Dermis blood vessel endothelial cell (primary cell): ENCODE measurements at regions not wholly inside any gene's neighbourhood (a gene's known extent, or its start where the extent isn't known, plus 50 kb on each side); places are given as distances from the start of the nearest gene placed in this dataset.
A peak's percentile ranks its signal among the peaks of the same experiment; 100 is the strongest.

ENCODE experiments used
- DNase-seq: peaks from one replicate; pipeline ENCODE4 v3.0.0; 2010

- peak; percentile 20 for DNase-seq
Observed at GRCh38 chr11:95545116-95545875, 244.3 kb downstream of the FAM76B start.

GRCh38 chr11:95544095-95544856 is 245.3 kb downstream of the FAM76B start:
- DNase-seq: no peak

GRCh38 chr11:95542868-95543551 is 246.6 kb downstream of the FAM76B start:
- no peak for DNase-seq

- no peak for DNase-seq
Observed at GRCh38 chr11:95541715-95542114, 247.9 kb downstream of the FAM76B start.

GRCh38 chr11:95536047-95536690 is 253.4 kb downstream of the FAM76B start:
- no peak for DNase-seq

- DNase-seq: no peak
Observed at GRCh38 chr11:95534809-95535208, 254.8 kb downstream of the FAM76B start.

GRCh38 chr11:95534226-95534625 is 255.4 kb downstream of the FAM76B start:
- DNase-seq: no peak

- no peak for DNase-seq
Observed at GRCh38 chr11:95531116-95531515, 258.5 kb downstream of the FAM76B start.

GRCh38 chr11:95524314-95525036 is 265.1 kb downstream of the FAM76B start:
- DNase-seq: no peak

- DNase-seq: no peak
Observed at GRCh38 chr11:95522874-95523273, 266.7 kb downstream of the FAM76B start.

GRCh38 chr11:95521862-95522261 is 267.7 kb downstream of the FAM76B start:
- no peak for DNase-seq

GRCh38 chr11:95521133-95521542 is 268.4 kb downstream of the FAM76B start:
- no peak for DNase-seq

- no peak for DNase-seq
Observed at GRCh38 chr11:95520369-95521132, 269.0 kb downstream of the FAM76B start.

- DNase-seq: no peak
Observed at GRCh38 chr11:95519912-95520311, 269.7 kb downstream of the FAM76B start.

- DNase-seq: no peak
Observed at GRCh38 chr11:95517453-95517852, 272.1 kb downstream of the FAM76B start.

GRCh38 chr11:95516786-95517185 is 272.8 kb downstream of the FAM76B start:
- DNase-seq: no peak

GRCh38 chr11:95516175-95516574 is 273.4 kb downstream of the FAM76B start:
- no peak for DNase-seq

- DNase-seq: no peak
Observed at GRCh38 chr11:95515371-95515770, 274.2 kb downstream of the FAM76B start.

GRCh38 chr11:95514416-95515110 is 275.0 kb downstream of the FAM76B start:
- no peak for DNase-seq

GRCh38 chr11:95512682-95513081 is 276.9 kb downstream of the FAM76B start:
- DNase-seq: peak; percentile 33

- no peak for DNase-seq
Observed at GRCh38 chr11:95512177-95512576, 277.4 kb downstream of the FAM76B start.
